Keratinocyte (primary cell): ENCODE measurements at regions not wholly inside any gene's neighbourhood (a gene's known extent, or its start where the extent isn't known, plus 50 kb on each side); places are given as distances from the start of the nearest gene placed in this dataset.

Experiments used
- EZH2 ChIP-seq: IDR thresholded peaks from one replicate; pipeline ENCODE4 v1.6.1; 2012; ENCODE audit warnings: inconsistent platforms, mild to moderate bottlenecking, low read length, moderate library complexity
- TF ChIP-seq, protein P1 (sequence below), 3 experiments: IDR thresholded peaks in 1 of 3; conservative IDR thresholded peaks in 1 of 3; optimal IDR thresholded peaks in 1 of 3; 2 replicates in 2 of 3; 3 replicates in 1 of 3; pipeline versions ENCODE3 to v1.5.1; 2011; ENCODE audit warnings: low read length in 3 of 3, mild to moderate bottlenecking in 3 of 3, moderate library complexity in 2 of 3, control low read depth in 1 of 3, inconsistent platforms in 1 of 3; ENCODE audit not compliant: insufficient read depth in 2 of 3; ENCODE audit errors: extremely low read depth in 1 of 3

GRCh38 chr13:106090001-106090400, 445.5 kb downstream of the EFNB2 start:
- TF ChIP-seq, protein P1, sequence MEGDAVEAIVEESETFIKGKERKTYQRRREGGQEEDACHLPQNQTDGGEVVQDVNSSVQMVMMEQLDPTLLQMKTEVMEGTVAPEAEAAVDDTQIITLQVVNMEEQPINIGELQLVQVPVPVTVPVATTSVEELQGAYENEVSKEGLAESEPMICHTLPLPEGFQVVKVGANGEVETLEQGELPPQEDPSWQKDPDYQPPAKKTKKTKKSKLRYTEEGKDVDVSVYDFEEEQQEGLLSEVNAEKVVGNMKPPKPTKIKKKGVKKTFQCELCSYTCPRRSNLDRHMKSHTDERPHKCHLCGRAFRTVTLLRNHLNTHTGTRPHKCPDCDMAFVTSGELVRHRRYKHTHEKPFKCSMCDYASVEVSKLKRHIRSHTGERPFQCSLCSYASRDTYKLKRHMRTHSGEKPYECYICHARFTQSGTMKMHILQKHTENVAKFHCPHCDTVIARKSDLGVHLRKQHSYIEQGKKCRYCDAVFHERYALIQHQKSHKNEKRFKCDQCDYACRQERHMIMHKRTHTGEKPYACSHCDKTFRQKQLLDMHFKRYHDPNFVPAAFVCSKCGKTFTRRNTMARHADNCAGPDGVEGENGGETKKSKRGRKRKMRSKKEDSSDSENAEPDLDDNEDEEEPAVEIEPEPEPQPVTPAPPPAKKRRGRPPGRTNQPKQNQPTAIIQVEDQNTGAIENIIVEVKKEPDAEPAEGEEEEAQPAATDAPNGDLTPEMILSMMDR (optimal IDR thresholded peaks at IDR 0.05 in 1 of 3, IDR thresholded peaks at IDR 0.05 in 1 of 3, conservative IDR thresholded peaks at IDR 0.05 in 1 of 3; ENCODE audit: extremely low read depth in 1 of 3, insufficient read depth in 2 of 3, low read length in 3 of 3): no peak
- no peak for TF ChIP-seq EZH2
